Liver (tissue), 7 donors: ENCODE measurements at regions not wholly inside any gene's neighbourhood (a gene's known extent, or its start where the extent isn't known, plus 50 kb on each side); places are given as distances from the start of the nearest gene placed in this dataset.

Experiments used
- DNase-seq: peaks from one replicate; pipeline ENCODE4 v3.0.0-alpha.2; 2017; ENCODE audit warnings: low spot score
- H3K27ac ChIP-seq, 2 donors: one replicate each; pipeline ENCODE4 v1.7.0; 2013; ENCODE audit warnings: inconsistent platforms in 2 of 2, low read length in 2 of 2, control low read depth in 1 of 2, low read depth in 1 of 2, mild to moderate bottlenecking in 1 of 2
- H3K27me3 ChIP-seq, 4 donors: one replicate each; pipeline versions ENCODE4 v1.6.1 to v1.7.0; 2013; ENCODE audit warnings: low read length in 3 of 4, inconsistent platforms in 1 of 4, mild to moderate bottlenecking in 1 of 4, moderate library complexity in 1 of 4; ENCODE audit not compliant: control insufficient read depth in 4 of 4, insufficient read depth in 4 of 4
- H3K36me3 ChIP-seq, 4 donors: one replicate each; pipeline versions ENCODE4 v1.6.1 to v1.7.0; 2013; ENCODE audit warnings: low read length in 3 of 4, mild to moderate bottlenecking in 3 of 4, low read depth in 1 of 4, moderate library complexity in 1 of 4; ENCODE audit not compliant: control insufficient read depth in 4 of 4, insufficient read depth in 3 of 4
- H3K4me1 ChIP-seq, 4 donors: one replicate each; pipeline versions ENCODE4 v1.6.1 to v1.7.0; 2013; ENCODE audit warnings: low read length in 3 of 4, mild to moderate bottlenecking in 3 of 4, moderate library complexity in 1 of 4; ENCODE audit not compliant: control insufficient read depth in 4 of 4, insufficient read depth in 4 of 4
- H3K4me3 ChIP-seq, 3 donors: one replicate each; pipeline versions ENCODE4 v1.6.1 to v1.7.0; 2013; ENCODE audit warnings: low read length in 3 of 3, control low read depth in 1 of 3, low read depth in 1 of 3, mild to moderate bottlenecking in 1 of 3
- H3K9ac ChIP-seq, 2 donors: one replicate each; pipeline ENCODE4 v1.7.0; 2013; ENCODE audit warnings: low read length in 2 of 2, mild to moderate bottlenecking in 2 of 2, moderate library complexity in 2 of 2, control low read depth in 1 of 2, low read depth in 1 of 2
- H3K9me3 ChIP-seq, 4 donors: one replicate each; pipeline versions ENCODE4 v1.6.1 to v1.7.0; 2013; ENCODE audit warnings: low read length in 3 of 4; ENCODE audit not compliant: control insufficient read depth in 4 of 4
- EGR1 ChIP-seq, 2 donors: IDR thresholded peaks; 2 replicates each; pipeline ENCODE4 v1.6.1; 2016 to 2018; ENCODE audit warnings: antibody characterized with exemption in 2 of 2, low read depth in 2 of 2
- FOXA1 ChIP-seq: IDR thresholded peaks from 2 replicates; pipeline ENCODE4 v1.6.1; 2016; ENCODE audit warnings: antibody characterized with exemption
- FOXA2 ChIP-seq: IDR thresholded peaks from 2 replicates; pipeline ENCODE4 v1.6.1; 2016; ENCODE audit warnings: antibody characterized with exemption
- GABPA ChIP-seq, 2 donors: IDR thresholded peaks in 1 of 2; conservative IDR thresholded peaks in 1 of 2; 2 replicates each; pipeline ENCODE4 v1.6.1; 2016; ENCODE audit warnings: antibody characterized with exemption in 2 of 2, mild to moderate bottlenecking in 1 of 2, moderate library complexity in 1 of 2
- HNF4G ChIP-seq: IDR thresholded peaks from 2 replicates; pipeline ENCODE4 v1.6.1; 2016; ENCODE audit warnings: antibody characterized with exemption
- JUND ChIP-seq, 2 donors: IDR thresholded peaks; 2 replicates each; pipeline ENCODE4 v1.6.1; 2016; ENCODE audit warnings: antibody characterized with exemption in 2 of 2
- MAX ChIP-seq: IDR thresholded peaks from 2 replicates; pipeline ENCODE4 v1.6.1; 2016; ENCODE audit warnings: antibody characterized with exemption
- NR2F2 ChIP-seq: IDR thresholded peaks from 2 replicates; pipeline ENCODE4 v1.6.1; 2016; ENCODE audit warnings: antibody characterized with exemption
- ZBTB33 ChIP-seq: IDR thresholded peaks from 2 replicates; pipeline ENCODE4 v1.6.1; 2016; ENCODE audit warnings: antibody characterized with exemption
- WGBS: extraction: QIAGEN DNeasy Blood & Tissue Kit; methylation state at CpG from one replicate; pipeline ENCODE4 v1.1.7; 2013; 5-methylcytosine and 5-hydroxymethylcytosine counted together
- donor health status: healthy.
- donor health status: healthy.
- donor health status: healthy.
- donor health status: healthy.

- TF ChIP-seq GABPA (IDR thresholded peaks at IDR 0.05 in 1 of 2, conservative IDR thresholded peaks at IDR 0.05 in 1 of 2): no peak
- no peak for TF ChIP-seq ZBTB33
- no peak for TF ChIP-seq FOXA2
- no peak for TF ChIP-seq EGR1 (IDR thresholded peaks at IDR 0.05; ENCODE audit: low read depth in 2 of 2)
- no peak for TF ChIP-seq HNF4G
- TF ChIP-seq FOXA1: no peak
- TF ChIP-seq JUND (IDR thresholded peaks at IDR 0.05): no peak
- TF ChIP-seq NR2F2: no peak
- TF ChIP-seq MAX: no peak
- WGBS: 91% methylated on average over 1 of the region's 1 CpG
- no peaks in the 10 kb centered on the region for H3K9me3 ChIP-seq
- H3K27me3 ChIP-seq: no peaks in the 10 kb centered on the region
- no peak overlapping the region for H3K9ac ChIP-seq
- H3K4me3 ChIP-seq: no peak overlapping the region
- DNase-seq: no peak
- H3K4me1 ChIP-seq: peaks cover 0 to 12% (median 5%) of the 10 kb centered on the region in 4 donors
- H3K36me3 ChIP-seq: no peaks in the 10 kb centered on the region
- H3K27ac ChIP-seq: no peak overlapping the region
These were observed 51.7 kb upstream of the SATB2 start for GRCh38 chr2:199509403-199509802.
